Testis (tissue), 2 donors: ENCODE measurements at regions not wholly inside any gene's neighbourhood (a gene's known extent, or its start where the extent isn't known, plus 50 kb on each side); places are given as distances from the start of the nearest gene placed in this dataset.

Source experiments
- CTCF ChIP-seq, 3 experiments: fragments of 450-650 bp in 2 of 3; fragments of 200-600 bp in 1 of 3; sonication (generic) in 1 of 3; IDR thresholded peaks; one replicate each; pipeline ENCODE4 v1.5.1; 2016 to 2019; ENCODE audit warnings: antibody characterized with exemption in 3 of 3, mild to moderate bottlenecking in 2 of 3, moderate library complexity in 1 of 3
- POLR2A ChIP-seq: fragments of 450-650 bp; IDR thresholded peaks from one replicate; pipeline ENCODE4 v1.6.1; 2017; ENCODE audit warnings: antibody characterized with exemption, mild to moderate bottlenecking, moderate library complexity

GRCh38 chr12:127079636-127080035, 1187.3 kb upstream of the TMEM132C start:
- TF ChIP-seq POLR2A: no peak
- no peak for TF ChIP-seq CTCF (IDR thresholded peaks at IDR 0.05)
